K562 (cell line): ENCODE measurements at regions not wholly inside any gene's neighbourhood (a gene's known extent, or its start where the extent isn't known, plus 50 kb on each side); places are given as distances from the start of the nearest gene placed in this dataset.

Experiments
- ATAC-seq: fragments of 200-7000 bp; cut with Tn5 transposase; 3 replicates; pipeline ENCODE4 v1.9.1; 2020; ENCODE audit warnings: moderate library complexity
- BruUV-seq: library from RNA; stranded (reverse); fragments of 400-500 nt; replicated peaks from 2 replicates; lab custom pipeline; 2021; lab: Mats Ljungman, UMichigan
- CTCF ChIA-PET: fragments of 300-600 bp; formaldehyde crosslinking; extraction: SDS; loops from one replicate; lab custom pipeline; 2021; ENCODE audit warnings: low intra/inter-chr PET ratio; lab: Yijun Ruan, JAX
- POLR2A ChIA-PET: fragments of 300-600, 350-650 bp; sonication (Branson Sonifier 250); formaldehyde crosslinking; extraction: SDS; loops from one replicate; lab custom pipeline; 2021; ENCODE audit warnings: antibody characterized with exemption, inconsistent platforms; lab: Yijun Ruan, JAX
- DNase-seq, 4 experiments: peaks; one replicate each; pipeline versions ENCODE4 v3.0.0 to v3.0.0-alpha.2; 2011 to 2018; ENCODE audit warnings: low spot score in 3 of 4, mixed read lengths in 3 of 4; ENCODE audit errors: extremely low read depth in 1 of 4
- FAIRE-seq: peaks from 2 replicates; lab custom pipeline; 2011; peaks lifted over from hg19 to GRCh38; lab: Jason Lieb, UNC
- H2AFZ ChIP-seq: 2 replicates; pipeline ENCODE4 v1.6.0; 2011; ENCODE audit warnings: low read depth, low read length, control low read depth, inconsistent platforms
- H3K27ac ChIP-seq: fragments of 200-600 bp; 3 replicates; pipeline ENCODE4 v1.8.0; 2011; ENCODE audit warnings: low read depth, mild to moderate bottlenecking, control low read depth, inconsistent platforms, low read length, moderate library complexity, mixed read lengths; ENCODE audit errors: extremely low read depth
- H3K27me3 ChIP-seq, 2 experiments: fragments of 300-600 bp in 1 of 2; 2 replicates in 1 of 2; 3 replicates in 1 of 2; pipeline versions ENCODE4 v1.6.0 to v1.8.0; 2011; ENCODE audit warnings: inconsistent platforms in 2 of 2, low read length in 2 of 2, mild to moderate bottlenecking in 1 of 2, mixed read lengths in 1 of 2, moderate library complexity in 1 of 2; ENCODE audit not compliant: control insufficient read depth in 2 of 2, insufficient read depth in 2 of 2
- H3K36me3 ChIP-seq: fragments of 300-600 bp; 3 replicates; pipeline ENCODE4 v1.8.0; 2011; ENCODE audit warnings: mild to moderate bottlenecking, low read length, inconsistent platforms; ENCODE audit not compliant: control insufficient read depth, insufficient read depth
- H3K4me1 ChIP-seq, 2 experiments: fragments of 200-600 bp in 1 of 2; replicated peaks in 1 of 2; 2 replicates in 1 of 2; 3 replicates in 1 of 2; pipeline versions ENCODE4 v1.5.1 to v1.8.0; 2011; ENCODE audit warnings: inconsistent platforms in 2 of 2, low read length in 2 of 2, mild to moderate bottlenecking in 1 of 2, mixed read lengths in 1 of 2, moderate library complexity in 1 of 2; ENCODE audit not compliant: control insufficient read depth in 2 of 2, insufficient read depth in 2 of 2
- H3K4me2 ChIP-seq: 2 replicates; pipeline ENCODE4 v1.6.1; 2011; ENCODE audit warnings: low read length, control low read depth, inconsistent platforms, mixed read lengths; ENCODE audit not compliant: insufficient read depth
- H3K4me3 ChIP-seq: fragments of 200-600 bp; sonication (generic), shearing (Covaris generic); 2 replicates; pipeline ENCODE4 v1.5.1; 2016; ENCODE audit warnings: control low read depth, inconsistent platforms
- H3K79me2 ChIP-seq: fragments of 200-600 bp; 3 replicates; pipeline ENCODE4 v1.8.0; 2011; ENCODE audit warnings: low read length, inconsistent platforms; ENCODE audit not compliant: control insufficient read depth, insufficient read depth
- H3K9ac ChIP-seq, 2 experiments: 2 replicates each; pipeline versions ENCODE4 v1.6.0 to v1.6.1; 2011; ENCODE audit warnings: low read depth in 2 of 2, low read length in 2 of 2, control low read depth in 1 of 2, inconsistent platforms in 1 of 2, mild to moderate bottlenecking in 1 of 2, mixed read lengths in 1 of 2; ENCODE audit not compliant: insufficient read depth in 1 of 2
- H3K9me1 ChIP-seq: one replicate; pipeline ENCODE4 v1.6.0; 2011; ENCODE audit warnings: inconsistent platforms, mild to moderate bottlenecking, low read length, moderate library complexity; ENCODE audit not compliant: control insufficient read depth, insufficient read depth
- H3K9me3 ChIP-seq: replicated peaks from 2 replicates; pipeline ENCODE4 v1.5.1; 2011; ENCODE audit warnings: low read depth, low read length, inconsistent platforms; ENCODE audit not compliant: control insufficient read depth, insufficient read depth
- H4K20me1 ChIP-seq: replicated peaks from 2 replicates; pipeline ENCODE4 v1.6.1; 2011; ENCODE audit warnings: low read length, inconsistent platforms, mixed read lengths; ENCODE audit not compliant: control insufficient read depth, insufficient read depth
- ATF7 ChIP-seq: fragments of 450-650 bp; IDR thresholded peaks from 2 replicates; pipeline ENCODE4 v1.7.1; 2014; ENCODE audit warnings: mild to moderate bottlenecking, moderate library complexity
- BRF1 ChIP-seq: IDR thresholded peaks from 3 replicates; pipeline ENCODE4 v1.6.1; 2011; ENCODE audit warnings: borderline replicate concordance, mild to moderate bottlenecking; ENCODE audit not compliant: insufficient read length; ENCODE audit errors: extremely low read depth
- HDAC6 ChIP-seq: IDR thresholded peaks from 2 replicates; pipeline ENCODE4 v1.6.1; 2012; ENCODE audit warnings: low read depth, mild to moderate bottlenecking, control low read depth, inconsistent platforms, low read length, moderate library complexity
- NELFE ChIP-seq: IDR thresholded peaks from 2 replicates; pipeline ENCODE4 v1.6.1; 2011; ENCODE audit warnings: mild to moderate bottlenecking; ENCODE audit not compliant: insufficient read depth, insufficient read length
- NFIC ChIP-seq: fragments of 450-650 bp; IDR thresholded peaks from 2 replicates; pipeline ENCODE4 v1.6.1; 2017; ENCODE audit warnings: mild to moderate bottlenecking, inconsistent platforms
- SAFB ChIP-seq: fragments of 200-400 bp; formaldehyde crosslinking; IDR thresholded peaks from 2 replicates; pipeline ENCODE4 v1.6.1; 2017; ENCODE audit warnings: low read depth, low read length, borderline replicate concordance
- WGBS: fragments of 100-300 bp; shearing (Covaris generic); methylation state at CpG from one replicate; pipeline ENCODE4 v1.1.6; 2016; ENCODE audit warnings: low coverage, mixed read lengths; ENCODE audit not compliant: insufficient coverage; ENCODE audit errors: missing lambda C conversion rate; 5-methylcytosine and 5-hydroxymethylcytosine counted together
- in situ Hi-C: fragments of 300-500 bp; cut with MboI; formaldehyde crosslinking; loops from 4 replicates; pipeline ENCODE4 v1.15.0; 2018; ENCODE audit warnings: inconsistent platforms, mixed read lengths
- intact Hi-C: fragments of 100-400 bp; cut with micrococcal nuclease; formaldehyde crosslinking; loops from 2 replicates; pipeline ENCODE4 v1.14.2; 2022
- TF ChIP-seq, protein P1 (sequence below), 2 experiments: IDR thresholded peaks; 2 replicates each; pipeline ENCODE4 v1.6.1; 2011; ENCODE audit warnings: borderline replicate concordance in 1 of 2, control low read depth in 1 of 2, low read depth in 1 of 2, low read length in 1 of 2, mild to moderate bottlenecking in 1 of 2, mixed read lengths in 1 of 2, moderate library complexity in 1 of 2; ENCODE audit not compliant: insufficient read depth in 1 of 2, insufficient read length in 1 of 2, poor library complexity in 1 of 2, severe bottlenecking in 1 of 2; ENCODE audit errors: extremely low read depth in 1 of 2
- TF ChIP-seq, protein P2 (sequence below): fragments of 450-650 bp; IDR thresholded peaks from 2 replicates; pipeline ENCODE4 v1.6.1; 2017; ENCODE audit warnings: antibody characterized with exemption
- TF ChIP-seq, protein P3 (sequence below): sonication (generic); formaldehyde crosslinking; IDR thresholded peaks from 2 replicates; pipeline ENCODE4 v1.8.1; 2022; ENCODE audit warnings: missing genetic modification reagents

DNA sequence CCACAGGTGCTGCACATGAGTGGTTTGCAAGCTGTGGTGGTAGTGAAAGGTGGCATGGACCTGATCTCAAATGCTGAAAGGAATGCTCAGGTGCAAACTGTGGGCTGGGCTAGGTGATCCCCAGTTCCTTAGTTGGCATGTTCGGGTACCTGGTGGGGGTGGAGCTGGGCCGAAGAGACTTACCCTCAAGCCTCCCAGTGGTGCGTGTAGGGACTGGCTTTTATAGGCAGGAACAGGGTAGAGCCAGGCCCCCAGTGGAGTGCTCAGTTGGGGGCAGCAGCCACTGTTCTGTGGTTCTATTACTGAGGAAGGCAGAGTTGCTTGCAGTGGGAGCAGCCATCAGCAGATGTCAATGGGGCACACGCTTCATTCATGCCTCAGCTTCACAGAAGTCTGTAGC is 399.8 kb downstream of the HTR1B start:
- intact Hi-C loops, result no loop called here
- Histone ChIP-seq H3K9ac (no peak overlapping the region), H3K36me3 (no peaks in the 10 kb centered on the region), H4K20me1 (no peaks in the 10 kb centered on the region), H3K4me2 (no peak overlapping the region)
- ChIA-PET CTCF (no interaction called here), POLR2A (no interaction called here)
- BruUV-seq, result no TSS peak
- FAIRE-seq (no peak), DNase-seq (no peak)
- WGBS, result 2% methylated on average over 4 of the region's 4 CpGs
- no peak for TF ChIP-seq NFIC
- TF ChIP-seq, protein P1, sequence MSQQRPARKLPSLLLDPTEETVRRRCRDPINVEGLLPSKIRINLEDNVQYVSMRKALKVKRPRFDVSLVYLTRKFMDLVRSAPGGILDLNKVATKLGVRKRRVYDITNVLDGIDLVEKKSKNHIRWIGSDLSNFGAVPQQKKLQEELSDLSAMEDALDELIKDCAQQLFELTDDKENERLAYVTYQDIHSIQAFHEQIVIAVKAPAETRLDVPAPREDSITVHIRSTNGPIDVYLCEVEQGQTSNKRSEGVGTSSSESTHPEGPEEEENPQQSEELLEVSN (IDR thresholded peaks at IDR 0.05; ENCODE audit: borderline replicate concordance in 1 of 2, extremely low read depth in 1 of 2, insufficient read depth in 1 of 2, insufficient read length in 1 of 2, low read depth in 1 of 2, low read length in 1 of 2, poor library complexity in 1 of 2, severe bottlenecking in 1 of 2), result no peak
- no peak for TF ChIP-seq ATF7
- TF ChIP-seq, protein P2, sequence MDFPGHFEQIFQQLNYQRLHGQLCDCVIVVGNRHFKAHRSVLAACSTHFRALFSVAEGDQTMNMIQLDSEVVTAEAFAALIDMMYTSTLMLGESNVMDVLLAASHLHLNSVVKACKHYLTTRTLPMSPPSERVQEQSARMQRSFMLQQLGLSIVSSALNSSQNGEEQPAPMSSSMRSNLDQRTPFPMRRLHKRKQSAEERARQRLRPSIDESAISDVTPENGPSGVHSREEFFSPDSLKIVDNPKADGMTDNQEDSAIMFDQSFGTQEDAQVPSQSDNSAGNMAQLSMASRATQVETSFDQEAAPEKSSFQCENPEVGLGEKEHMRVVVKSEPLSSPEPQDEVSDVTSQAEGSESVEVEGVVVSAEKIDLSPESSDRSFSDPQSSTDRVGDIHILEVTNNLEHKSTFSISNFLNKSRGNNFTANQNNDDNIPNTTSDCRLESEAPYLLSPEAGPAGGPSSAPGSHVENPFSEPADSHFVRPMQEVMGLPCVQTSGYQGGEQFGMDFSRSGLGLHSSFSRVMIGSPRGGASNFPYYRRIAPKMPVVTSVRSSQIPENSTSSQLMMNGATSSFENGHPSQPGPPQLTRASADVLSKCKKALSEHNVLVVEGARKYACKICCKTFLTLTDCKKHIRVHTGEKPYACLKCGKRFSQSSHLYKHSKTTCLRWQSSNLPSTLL, result no peak
- TF ChIP-seq HDAC6, result no peak
- TF ChIP-seq, protein P3, sequence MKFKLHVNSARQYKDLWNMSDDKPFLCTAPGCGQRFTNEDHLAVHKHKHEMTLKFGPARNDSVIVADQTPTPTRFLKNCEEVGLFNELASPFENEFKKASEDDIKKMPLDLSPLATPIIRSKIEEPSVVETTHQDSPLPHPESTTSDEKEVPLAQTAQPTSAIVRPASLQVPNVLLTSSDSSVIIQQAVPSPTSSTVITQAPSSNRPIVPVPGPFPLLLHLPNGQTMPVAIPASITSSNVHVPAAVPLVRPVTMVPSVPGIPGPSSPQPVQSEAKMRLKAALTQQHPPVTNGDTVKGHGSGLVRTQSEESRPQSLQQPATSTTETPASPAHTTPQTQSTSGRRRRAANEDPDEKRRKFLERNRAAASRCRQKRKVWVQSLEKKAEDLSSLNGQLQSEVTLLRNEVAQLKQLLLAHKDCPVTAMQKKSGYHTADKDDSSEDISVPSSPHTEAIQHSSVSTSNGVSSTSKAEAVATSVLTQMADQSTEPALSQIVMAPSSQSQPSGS, result no peak
- no peak for TF ChIP-seq SAFB
- TF ChIP-seq BRF1, result no peak
- TF ChIP-seq NELFE, result no peak
- TF ChIP-seq, all 486 proteins: peak for 0
- Histone ChIP-seq H3K79me2 (no peaks in the 10 kb centered on the region), H3K27me3 (no peaks in the 10 kb centered on the region), H3K9me3 (no peaks in the 10 kb centered on the region), H3K27ac (no peak overlapping the region), H3K4me3 (no peak overlapping the region), H3K4me1 (no peaks in the 10 kb centered on the region), H2AFZ (no peak overlapping the region), H3K9me1 (no peaks in the 10 kb centered on the region)
- in situ Hi-C loops, result no loop called here
- no peak for ATAC-seq
